Stimulated activated CD4-positive, alpha-beta T cell treated with anti-CD3 and anti-CD28 coated beads, Interleukin-15, amount 100 ng/mL, for 1 hour (primary cell): ENCODE measurements at regions not wholly inside any gene's neighbourhood (a gene's known extent, or its start where the extent isn't known, plus 50 kb on each side); places are given as distances from the start of the nearest gene placed in this dataset.
"Not testable (repeated sequence)": the region's sequence is repeated elsewhere in the genome, so short reads cannot be mapped to it uniquely, and the experiment has no call there.

Experiments used
- DNase-seq, 2 donors: peaks; one replicate each; pipeline ENCODE4 v3.0.0-alpha.2; 2020; ENCODE audit warnings: low read depth in 1 of 2, low spot score in 1 of 2

DNA sequence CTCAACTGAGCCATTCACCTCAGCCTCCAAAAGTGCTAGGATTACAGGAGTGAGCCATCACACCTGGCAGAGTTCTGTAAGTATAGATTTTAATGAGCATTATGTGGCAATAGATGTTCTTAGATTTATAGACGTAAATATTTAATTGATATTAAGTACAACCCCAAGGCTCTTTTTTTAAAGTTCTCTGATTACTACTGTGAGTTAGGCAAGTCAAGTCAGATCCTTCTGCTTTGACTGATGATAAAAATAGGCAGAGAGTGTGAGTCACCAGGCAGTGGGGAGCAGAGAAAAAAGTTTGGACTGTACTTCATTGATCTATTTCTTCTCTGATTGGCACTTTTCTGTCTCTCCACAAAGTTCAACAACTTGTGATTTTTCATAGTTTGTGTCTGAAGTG, 1379.9 kb downstream of the UQCRFS1 start:
- DNase-seq = no peak

GRCh38 chr19:27828829-27829228, 1384.1 kb downstream of the UQCRFS1 start:
- DNase-seq = no peak

DNA sequence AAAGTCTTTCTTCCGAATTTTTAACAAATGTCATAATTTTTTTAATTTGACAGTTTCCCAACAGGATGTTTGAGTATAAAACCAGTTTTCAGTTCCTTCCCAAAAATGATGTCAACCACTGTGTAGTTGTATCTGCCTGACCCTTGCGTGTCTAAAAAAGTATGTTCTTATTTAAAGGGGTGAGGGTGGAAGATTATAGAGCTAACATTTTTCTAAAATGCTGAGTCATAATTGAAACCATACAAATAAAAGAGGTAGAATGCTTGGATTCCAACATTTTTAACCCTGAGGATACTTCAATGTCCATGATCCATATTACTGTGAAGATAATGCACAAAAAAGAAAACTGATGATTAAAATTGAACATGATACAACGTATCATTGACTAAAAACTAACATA, 1388.8 kb downstream of the UQCRFS1 start:
- DNase-seq = no peak

- DNase-seq = no peak
These were observed 1390.6 kb downstream of the UQCRFS1 start for GRCh38 chr19:27822336-27822735.

DNA sequence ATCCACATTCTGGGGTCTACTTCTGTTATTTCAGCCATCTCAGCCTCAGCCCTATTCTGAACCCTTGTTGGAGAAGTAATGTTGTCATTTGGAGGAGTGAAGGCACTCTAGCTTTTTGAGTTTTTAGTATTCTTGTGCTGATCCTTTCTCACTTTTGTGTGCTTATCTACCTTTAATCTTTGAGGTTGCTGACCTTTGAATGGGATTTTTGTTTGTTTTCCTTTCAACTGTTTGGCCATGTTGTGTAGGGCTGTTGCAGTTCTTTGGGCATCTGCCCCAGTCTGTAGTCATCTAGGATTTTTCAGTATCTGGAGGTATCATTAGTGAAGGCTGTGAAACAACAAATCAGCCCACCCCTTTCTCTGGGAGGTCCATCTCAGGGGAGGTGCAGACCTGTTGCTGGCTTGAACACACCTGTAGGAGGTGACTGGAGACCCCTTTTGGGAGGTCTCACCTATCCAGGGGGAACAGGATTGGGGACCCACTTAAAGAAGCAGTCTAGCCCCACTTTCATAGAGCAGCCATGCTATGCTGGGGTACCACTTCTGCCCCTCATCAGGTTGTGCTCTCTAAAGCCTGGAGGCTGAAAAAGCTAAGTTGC, 1391.4 kb downstream of the UQCRFS1 start:
- DNase-seq = no peak

GRCh38 chr19:27815985-27816384, 1397.0 kb downstream of the UQCRFS1 start:
- DNase-seq = no peak

DNA sequence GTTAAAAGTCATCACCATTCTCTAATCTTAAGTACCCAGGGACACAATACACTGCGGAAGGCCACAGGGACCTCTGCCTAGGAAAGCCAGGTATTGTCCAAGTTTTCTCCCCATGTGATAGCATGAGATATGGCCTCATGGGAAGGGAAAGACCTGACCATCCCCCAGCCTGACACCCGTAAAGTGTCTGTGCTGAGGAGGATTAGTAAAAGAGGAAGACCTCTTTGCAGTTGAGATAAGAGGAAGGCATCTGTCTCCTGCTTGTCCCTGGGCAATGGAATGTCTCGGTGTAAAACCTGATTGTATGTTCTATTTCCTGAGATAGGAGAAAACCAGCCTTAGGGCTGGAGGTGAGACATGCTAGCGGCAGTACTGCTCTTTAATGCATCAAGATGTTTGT, 1398.1 kb downstream of the UQCRFS1 start:
- not testable (repeated sequence) for DNase-seq

- not testable (repeated sequence) for DNase-seq
These were observed 1398.7 kb downstream of the UQCRFS1 start for GRCh38 chr19:27814274-27814673.

DNA sequence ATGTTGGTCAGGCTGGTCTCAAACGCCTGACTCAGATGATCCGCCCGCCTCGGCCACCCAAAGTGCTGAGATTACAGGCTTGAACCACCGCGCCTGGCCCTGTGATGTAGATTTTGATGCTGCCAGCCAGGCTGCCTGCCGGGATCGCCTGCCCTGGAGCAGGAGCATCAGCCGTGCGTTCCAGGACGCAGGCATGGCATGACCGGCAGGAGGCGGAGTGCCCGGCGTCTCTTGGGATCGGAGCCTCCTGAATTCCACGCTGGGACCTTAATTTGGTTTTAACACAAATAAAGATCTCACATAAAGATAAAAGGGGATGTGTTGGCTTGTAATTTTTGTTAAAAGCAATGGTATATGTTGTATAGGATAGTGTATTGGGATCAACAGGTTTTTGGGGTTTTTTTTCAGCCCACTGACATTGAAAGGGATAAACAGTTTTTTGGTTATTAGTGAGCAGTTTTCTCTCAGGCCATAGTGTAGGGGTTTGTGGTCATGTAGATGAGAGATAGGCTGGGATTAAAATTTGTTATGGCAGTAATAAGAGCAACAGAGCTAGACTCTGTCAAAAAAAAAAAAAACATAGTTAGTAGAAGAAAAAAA, 1406.4 kb downstream of the UQCRFS1 start:
- no peak for DNase-seq

DNA sequence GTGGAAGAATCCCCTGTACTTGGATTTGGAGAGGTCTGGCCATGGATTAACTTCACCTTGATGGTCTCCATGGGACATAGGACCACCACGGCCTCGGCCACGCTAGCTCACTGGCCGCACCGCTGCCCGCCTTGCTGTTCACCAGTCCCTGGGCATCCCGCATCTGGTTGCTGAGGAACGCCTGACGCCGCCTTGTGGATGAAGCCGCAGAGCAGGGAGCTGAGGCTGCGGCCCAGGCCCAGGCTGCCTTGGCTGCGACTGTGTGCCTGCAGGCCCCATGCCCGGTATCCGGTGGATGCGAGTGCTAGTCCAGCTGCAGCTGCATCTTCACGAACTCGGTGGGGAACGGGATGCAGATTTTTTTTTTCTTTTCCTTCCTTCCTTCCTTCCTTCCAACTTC, 1407.1 kb downstream of the UQCRFS1 start:
- no peak for DNase-seq

DNA sequence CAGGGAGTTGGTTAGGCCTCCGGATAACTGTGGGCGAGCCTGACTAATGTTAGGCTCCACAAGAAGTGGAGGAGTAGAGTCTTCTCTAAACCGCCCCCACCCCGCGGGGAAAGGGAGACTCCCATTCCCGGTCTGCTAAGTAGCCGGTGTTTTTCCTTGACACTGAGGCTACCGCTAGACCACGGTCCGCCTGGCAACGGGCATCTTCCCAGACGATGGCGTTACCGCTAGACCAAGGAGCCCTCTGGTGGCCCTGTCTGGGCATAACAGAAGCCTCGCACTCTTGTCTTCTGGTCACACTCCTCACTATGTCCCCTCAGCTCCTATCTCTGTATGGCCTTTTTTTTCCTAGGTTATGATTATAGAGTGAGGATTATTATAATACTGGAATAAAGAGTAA, 1410.7 kb downstream of the UQCRFS1 start:
- DNase-seq = not testable (repeated sequence)

DNA sequence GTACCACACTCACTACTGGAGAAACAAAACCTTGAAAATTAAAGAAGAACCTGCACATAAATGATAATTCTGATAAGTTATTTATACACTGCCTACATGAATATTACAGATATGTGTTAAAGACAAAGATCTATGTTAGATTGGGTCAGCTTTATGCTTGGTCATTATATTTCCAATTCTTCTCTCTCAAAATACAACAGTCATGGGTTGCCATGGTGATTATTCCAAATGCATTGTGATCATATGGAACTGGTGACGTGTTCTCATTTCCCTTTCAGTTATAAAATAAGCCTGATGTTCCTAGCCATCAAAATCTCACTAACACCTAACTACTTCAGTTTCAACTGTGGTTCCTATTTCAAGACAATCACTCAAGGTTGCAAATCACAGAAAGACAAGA, 1416.4 kb downstream of the UQCRFS1 start:
- no peak for DNase-seq

- no peak for DNase-seq
These were observed 1416.9 kb downstream of the UQCRFS1 start for GRCh38 chr19:27796073-27796472.

DNA sequence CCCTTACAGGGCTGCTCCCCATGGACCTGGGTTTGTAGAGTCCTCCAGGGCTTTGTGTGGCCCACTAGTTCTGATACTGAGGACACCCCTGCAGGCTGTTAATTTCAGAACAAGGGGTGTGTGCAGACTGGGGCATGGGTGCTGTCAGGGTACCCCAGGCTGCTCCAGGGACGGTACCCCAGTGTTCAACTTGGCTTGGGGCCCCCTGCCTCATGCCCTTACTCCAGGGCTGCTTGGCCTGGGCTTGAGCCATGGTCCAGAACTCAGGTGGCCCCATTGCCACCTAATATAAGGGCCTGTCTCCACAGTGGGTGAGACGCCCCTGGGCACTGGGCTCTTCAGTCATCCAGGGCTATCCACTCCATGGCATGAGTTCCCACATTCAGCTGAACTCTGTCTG, 1417.6 kb downstream of the UQCRFS1 start:
- DNase-seq = no peak

DNA sequence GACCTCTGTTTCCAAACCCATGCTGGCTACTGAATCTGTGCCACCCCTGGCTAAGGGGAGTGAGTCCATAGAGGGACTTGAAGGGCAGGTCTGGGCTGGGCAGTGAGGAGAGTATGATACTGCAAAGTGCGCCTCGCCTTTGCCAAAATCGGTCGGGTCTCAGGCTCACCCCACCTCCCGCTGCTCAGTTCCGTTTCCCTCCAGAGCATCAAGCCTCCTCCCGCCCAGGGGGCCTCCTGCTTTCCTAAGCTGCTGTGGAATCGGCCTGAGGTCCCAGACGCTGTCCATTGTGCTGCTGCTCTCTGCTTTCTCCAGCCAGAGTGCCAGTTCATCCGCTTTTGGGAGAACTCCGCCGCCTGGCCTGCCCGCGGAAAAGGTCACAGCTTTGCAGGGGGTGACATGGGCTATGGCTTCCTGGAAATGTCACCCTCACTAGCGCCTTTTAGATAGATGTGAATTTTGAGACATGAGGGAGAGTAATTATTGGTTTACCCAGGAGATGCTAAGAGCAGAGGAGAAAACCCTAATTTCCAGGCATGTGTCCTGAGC, 1418.4 kb downstream of the UQCRFS1 start:
- no peak for DNase-seq

DNA sequence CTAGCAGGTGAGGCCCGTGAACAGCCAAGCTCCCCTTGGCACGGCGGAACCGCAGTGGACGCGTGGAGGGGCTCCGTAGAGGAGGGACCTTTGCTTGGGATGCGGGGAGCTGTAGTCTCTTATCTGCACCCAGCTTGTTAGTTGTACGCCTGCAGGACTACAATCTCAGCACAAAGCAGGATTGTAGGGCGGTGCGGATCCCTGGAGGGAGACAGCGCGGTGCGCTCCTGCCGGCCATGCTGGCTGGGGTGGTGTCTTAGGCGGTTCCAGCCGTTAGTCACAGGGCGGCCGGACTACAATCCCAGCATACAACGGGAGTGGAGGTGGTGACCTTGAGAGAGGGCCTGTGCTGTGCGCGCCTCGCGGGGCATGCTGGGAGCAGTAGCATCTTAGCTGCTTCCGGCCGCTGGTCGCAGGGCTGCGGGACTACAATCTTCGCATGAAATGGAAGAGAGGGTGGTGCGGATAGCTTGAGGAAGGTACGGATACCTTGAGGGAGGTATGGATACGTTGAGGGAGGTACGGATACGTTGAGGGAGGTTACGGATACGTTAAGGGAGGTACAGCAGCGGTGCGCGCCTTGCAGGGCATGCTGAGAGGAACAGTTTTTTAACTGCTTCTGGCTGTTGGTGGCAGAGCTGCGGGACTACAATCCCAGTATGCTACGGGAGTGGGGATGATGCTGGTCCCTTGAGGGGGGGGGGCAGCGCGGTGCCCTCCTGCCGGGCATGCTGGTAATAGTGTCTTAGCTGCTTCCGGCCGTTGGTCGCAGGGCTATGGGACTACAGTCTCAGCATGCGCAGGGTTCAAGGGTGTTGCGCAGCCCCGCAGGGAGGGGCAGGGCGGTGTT, 1419.1 kb downstream of the UQCRFS1 start:
- DNase-seq = peak; percentile 81 to 82

GRCh38 chr19:27793128-27793643, 1419.8 kb downstream of the UQCRFS1 start:
- DNase-seq = peak; percentile 28 to 50

DNA sequence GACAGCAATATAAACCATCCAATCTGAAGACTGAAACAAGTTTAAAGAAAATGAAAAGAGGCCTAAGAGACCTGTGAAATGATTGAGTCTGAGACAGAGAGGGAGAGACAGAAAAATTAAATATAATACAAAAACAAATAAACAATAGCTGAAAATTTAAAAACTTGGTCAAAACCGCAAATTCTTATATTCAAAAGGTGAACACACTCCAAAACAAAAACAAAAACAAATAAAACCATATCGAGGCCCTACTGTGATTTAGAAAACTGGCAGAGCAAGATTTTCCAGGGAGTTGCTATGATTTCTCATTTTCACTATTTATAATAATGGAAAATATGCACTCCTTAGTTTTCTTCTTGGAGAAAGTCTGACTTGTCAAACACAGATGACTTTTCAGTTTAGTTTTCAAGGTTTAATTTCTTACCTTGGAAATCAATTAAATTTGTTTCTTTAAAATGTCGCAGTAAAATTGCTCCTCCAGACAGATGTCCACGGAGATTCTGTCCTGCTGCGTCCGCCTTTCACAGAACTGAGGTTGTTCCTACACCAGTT, 1420.3 kb downstream of the UQCRFS1 start:
- no peak for DNase-seq

DNA sequence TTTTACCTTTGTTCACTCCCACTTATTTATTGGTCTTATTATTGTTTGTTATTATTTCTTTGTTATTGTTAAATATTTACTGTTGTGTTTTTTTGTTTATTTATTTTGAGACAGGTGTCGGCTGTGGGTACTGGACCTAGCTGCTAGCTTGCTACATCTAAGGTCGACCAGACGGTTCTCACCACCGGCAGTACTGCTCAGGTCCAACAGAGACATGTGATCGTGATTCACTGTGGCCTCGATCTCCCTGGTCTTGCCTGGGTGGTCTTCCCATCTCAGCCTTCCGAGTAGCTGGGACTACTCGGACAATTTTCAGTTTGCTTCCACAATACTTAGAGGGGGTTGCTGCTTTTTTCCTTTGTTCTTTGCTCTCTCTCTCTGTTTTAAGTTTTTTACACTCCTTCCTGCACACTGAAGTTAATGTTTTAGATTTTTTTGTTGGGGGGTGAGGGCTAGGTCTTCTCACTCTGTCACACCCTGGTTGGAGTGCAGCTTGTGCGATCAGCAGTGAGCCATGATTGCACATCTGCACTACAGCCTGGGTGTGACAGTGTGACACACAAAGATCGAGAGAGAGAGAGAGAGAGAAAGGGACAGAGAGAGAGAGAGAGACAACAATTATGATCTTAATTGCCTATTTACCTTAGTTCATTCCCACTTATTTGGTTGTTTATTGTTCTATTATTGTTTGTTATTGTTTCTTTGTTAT, 1432.4 kb downstream of the UQCRFS1 start:
- no peak for DNase-seq

- DNase-seq = no peak
These were observed 1433.0 kb downstream of the UQCRFS1 start for GRCh38 chr19:27779954-27780353.

GRCh38 chr19:27777726-27778125, 1435.2 kb downstream of the UQCRFS1 start:
- DNase-seq = no peak
